Peyer's patch (tissue), 4 donors: ENCODE measurements at regions not wholly inside any gene's neighbourhood (a gene's known extent, or its start where the extent isn't known, plus 50 kb on each side); places are given as distances from the start of the nearest gene placed in this dataset.

Experiments
- DNase-seq, 3 donors: peaks; one replicate each; pipeline ENCODE4 v3.0.0-alpha.2; 2017 to 2019
- H3K27ac ChIP-seq, 4 donors: fragments of 200-600 bp; sonication (generic); one replicate each; pipeline ENCODE4 v1.5.1; 2016 to 2019
- H3K27me3 ChIP-seq, 2 donors: fragments of 200-600 bp; sonication (generic); one replicate each; pipeline ENCODE4 v1.5.1; 2019
- H3K36me3 ChIP-seq, 3 donors: fragments of 200-600 bp; sonication (generic); one replicate each; pipeline ENCODE4 v1.5.1; 2016 to 2019
- H3K4me1 ChIP-seq, 4 donors: fragments of 200-600 bp; sonication (generic); one replicate each; pipeline ENCODE4 v1.5.1; 2016 to 2019
- H3K4me3 ChIP-seq, 4 donors: fragments of 200-600 bp; sonication (generic); 1 replicate in 3 of 4; 2 replicates in 1 of 4; pipeline ENCODE4 v1.5.1; 2016 to 2019; ENCODE audit warnings: mild to moderate bottlenecking in 1 of 4
- H3K9me3 ChIP-seq, 4 donors: fragments of 200-600 bp; sonication (generic); one replicate each; pipeline ENCODE4 v1.5.1; 2016 to 2019; ENCODE audit warnings: mild to moderate bottlenecking in 1 of 4
- POLR2A ChIP-seq, 2 donors: fragments of 450-650 bp; IDR thresholded peaks; one replicate each; pipeline ENCODE4 v1.5.1; 2017; ENCODE audit warnings: antibody characterized with exemption in 2 of 2, mild to moderate bottlenecking in 2 of 2, moderate library complexity in 2 of 2
- TF ChIP-seq, protein P1 (sequence below), 6 experiments: fragments of 450-650 bp in 4 of 6; fragments of 200-600 bp in 2 of 6; sonication (generic) in 1 of 6; IDR thresholded peaks; one replicate each; pipeline ENCODE4 v1.5.1; 2017 to 2019; ENCODE audit warnings: antibody characterized with exemption in 6 of 6, mild to moderate bottlenecking in 3 of 6, moderate library complexity in 1 of 6

- Histone ChIP-seq H3K36me3 (no peaks in the 10 kb centered on the region), H3K4me3 (no peak overlapping the region), H3K9me3 (no peaks in the 10 kb centered on the region), H3K27ac (no peak overlapping the region), H3K27me3 (no peaks in the 10 kb centered on the region), H3K4me1 (peaks cover 0 to 7% (median 0%) of the 10 kb centered on the region in 4 donors)
- no peak for DNase-seq
- TF ChIP-seq, protein P1, sequence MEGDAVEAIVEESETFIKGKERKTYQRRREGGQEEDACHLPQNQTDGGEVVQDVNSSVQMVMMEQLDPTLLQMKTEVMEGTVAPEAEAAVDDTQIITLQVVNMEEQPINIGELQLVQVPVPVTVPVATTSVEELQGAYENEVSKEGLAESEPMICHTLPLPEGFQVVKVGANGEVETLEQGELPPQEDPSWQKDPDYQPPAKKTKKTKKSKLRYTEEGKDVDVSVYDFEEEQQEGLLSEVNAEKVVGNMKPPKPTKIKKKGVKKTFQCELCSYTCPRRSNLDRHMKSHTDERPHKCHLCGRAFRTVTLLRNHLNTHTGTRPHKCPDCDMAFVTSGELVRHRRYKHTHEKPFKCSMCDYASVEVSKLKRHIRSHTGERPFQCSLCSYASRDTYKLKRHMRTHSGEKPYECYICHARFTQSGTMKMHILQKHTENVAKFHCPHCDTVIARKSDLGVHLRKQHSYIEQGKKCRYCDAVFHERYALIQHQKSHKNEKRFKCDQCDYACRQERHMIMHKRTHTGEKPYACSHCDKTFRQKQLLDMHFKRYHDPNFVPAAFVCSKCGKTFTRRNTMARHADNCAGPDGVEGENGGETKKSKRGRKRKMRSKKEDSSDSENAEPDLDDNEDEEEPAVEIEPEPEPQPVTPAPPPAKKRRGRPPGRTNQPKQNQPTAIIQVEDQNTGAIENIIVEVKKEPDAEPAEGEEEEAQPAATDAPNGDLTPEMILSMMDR (IDR thresholded peaks at IDR 0.05), result no peak
- TF ChIP-seq POLR2A (IDR thresholded peaks at IDR 0.05), result no peak
Observed at GRCh38 chr11:123362941-123363340, 67.1 kb upstream of the GRAMD1B start.

GRCh38 chr11:123362186-123362585 is 67.9 kb upstream of the GRAMD1B start:
- TF ChIP-seq, protein P1 (IDR thresholded peaks at IDR 0.05), result no peak
- TF ChIP-seq POLR2A (IDR thresholded peaks at IDR 0.05), result no peak
- no peak for DNase-seq
- Histone ChIP-seq H3K9me3 (no peaks in the 10 kb centered on the region), H3K27ac (no peak overlapping the region), H3K36me3 (no peaks in the 10 kb centered on the region), H3K4me3 (no peak overlapping the region), H3K27me3 (no peaks in the 10 kb centered on the region), H3K4me1 (peaks cover 0 to 9% (median 0%) of the 10 kb centered on the region in 4 donors)

- TF ChIP-seq POLR2A (IDR thresholded peaks at IDR 0.05), result no peak
- TF ChIP-seq, protein P1 (IDR thresholded peaks at IDR 0.05), result no peak
- no peak overlapping the region for H3K4me3 ChIP-seq
- no peaks in the 10 kb centered on the region for H3K9me3 ChIP-seq
- DNase-seq, result no peak
- no peaks in the 10 kb centered on the region for H3K27me3 ChIP-seq
- no peaks in the 10 kb centered on the region for H3K36me3 ChIP-seq
- H3K27ac ChIP-seq, result no peak overlapping the region
- H3K4me1 ChIP-seq, result peaks cover 0 to 9% (median 0%) of the 10 kb centered on the region in 4 donors
Observed at GRCh38 chr11:123361110-123361509, 69.0 kb upstream of the GRAMD1B start.

DNA sequence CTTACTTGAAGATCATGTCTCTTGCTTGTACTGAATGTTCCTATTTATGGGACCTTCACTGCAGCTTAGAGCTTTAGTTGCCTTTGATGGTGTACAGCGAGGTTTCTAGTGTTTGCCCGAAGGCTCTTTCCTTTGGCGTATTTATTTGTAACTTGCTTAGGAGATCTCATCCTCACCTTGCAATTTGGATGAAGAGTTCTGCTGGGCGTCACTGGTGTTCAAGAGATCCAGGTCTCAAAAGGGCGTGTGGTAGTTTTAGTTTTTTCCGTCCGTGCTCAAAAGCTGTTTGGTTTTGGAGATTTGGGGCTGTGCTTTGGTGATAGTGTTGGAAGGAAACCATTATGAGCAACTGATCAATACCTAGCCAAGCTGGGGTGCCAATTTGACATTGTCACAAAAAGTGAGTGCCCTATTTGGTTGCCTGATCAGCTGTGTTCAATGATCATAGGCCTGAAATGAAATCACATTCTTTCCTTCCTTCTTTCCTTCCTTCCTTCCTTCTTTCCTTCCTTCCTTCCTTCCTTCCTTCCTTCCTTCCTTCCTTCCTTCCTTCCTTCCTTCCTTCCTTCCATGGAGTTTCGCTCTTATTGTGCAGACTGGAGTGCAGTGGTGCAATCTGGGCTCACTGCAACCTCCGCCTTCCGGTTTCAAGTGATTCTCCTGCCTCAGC is 69.7 kb upstream of the GRAMD1B start:
- no peaks in the 10 kb centered on the region for H3K9me3 ChIP-seq
- no peak overlapping the region for H3K4me3 ChIP-seq
- peaks cover 0 to 9% (median 0%) of the 10 kb centered on the region in 4 donors for H3K4me1 ChIP-seq
- no peaks in the 10 kb centered on the region for H3K36me3 ChIP-seq
- no peak overlapping the region for H3K27ac ChIP-seq
- DNase-seq, result no peak
- TF ChIP-seq, protein P1 (IDR thresholded peaks at IDR 0.05), result no peak
- no peak for TF ChIP-seq POLR2A (IDR thresholded peaks at IDR 0.05)
- no peaks in the 10 kb centered on the region for H3K27me3 ChIP-seq

GRCh38 chr11:123357990-123358827 is 71.9 kb upstream of the GRAMD1B start:
- no peak overlapping the region for H3K27ac ChIP-seq
- no peaks in the 10 kb centered on the region for H3K9me3 ChIP-seq
- H3K36me3 ChIP-seq, result no peaks in the 10 kb centered on the region
- H3K4me1 ChIP-seq, result peaks cover 0 to 9% (median 0%) of the 10 kb centered on the region in 4 donors
- DNase-seq, result peak in 2 of 3 donors; percentile 30 to 47
- no peak for TF ChIP-seq POLR2A (IDR thresholded peaks at IDR 0.05)
- TF ChIP-seq, protein P1 (IDR thresholded peaks at IDR 0.05), result peak in 3 of 6 experiments; percentile 13 to 24 (median 24)
- no peaks in the 10 kb centered on the region for H3K27me3 ChIP-seq
- H3K4me3 ChIP-seq, result peak overlapping the region; percentile 14 to 53 (median 40)
